GM18861 (cell line): ENCODE measurements at regions not wholly inside any gene's neighbourhood (a gene's known extent, or its start where the extent isn't known, plus 50 kb on each side); places are given as distances from the start of the nearest gene placed in this dataset.

Experiments used
- ATAC-seq: cut with Tn5 transposase; IDR thresholded peaks from one replicate; pipeline ENCODE4 v1.9.1; 2021; ENCODE audit not compliant: unreplicated experiment

GRCh38 chrX:36913551-36913950, 94.6 kb upstream of the FAM47C start:
- ATAC-seq, result no peak

GRCh38 chrX:36916941-36917340, 91.2 kb upstream of the FAM47C start:
- ATAC-seq, result no peak

GRCh38 chrX:36927712-36928111, 80.5 kb upstream of the FAM47C start:
- ATAC-seq, result no peak

DNA sequence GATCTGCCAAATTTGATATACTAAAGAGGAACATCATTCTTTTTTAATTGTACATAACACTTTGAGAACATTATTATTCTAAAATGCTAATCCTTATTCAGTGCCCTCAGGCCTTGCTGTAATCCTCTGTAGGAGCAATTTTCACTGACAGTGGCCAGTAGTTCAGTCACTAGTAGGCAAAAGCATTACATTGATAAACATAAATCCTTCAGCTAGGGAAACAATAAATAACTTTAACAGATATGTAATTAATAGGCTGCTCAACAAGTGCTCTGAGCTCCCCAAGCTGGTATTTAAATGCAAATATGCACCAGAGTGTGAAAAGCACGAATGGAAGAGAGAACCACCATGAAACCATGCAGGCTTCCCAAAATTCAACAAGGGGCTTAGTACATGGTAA, 77.7 kb upstream of the FAM47C start:
- ATAC-seq, result no peak

DNA sequence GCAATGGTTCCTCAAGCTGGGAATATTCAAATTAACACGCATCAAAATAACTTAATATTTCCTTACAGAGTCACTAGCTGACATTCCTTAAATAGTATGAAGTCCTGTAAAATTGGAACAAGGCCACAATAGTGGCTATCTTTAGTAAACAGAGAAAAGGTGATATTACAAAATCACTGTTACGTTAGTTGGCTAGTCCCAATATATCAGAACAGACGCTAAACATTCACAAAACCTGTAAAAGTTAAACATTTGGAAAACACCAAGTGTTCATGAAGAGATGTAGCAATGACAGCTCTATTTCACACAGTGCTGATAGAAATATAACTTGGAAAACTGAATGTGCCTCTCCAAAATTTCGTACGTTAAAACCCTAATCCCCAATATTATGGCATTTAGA, 61.0 kb upstream of the FAM47C start:
- no peak for ATAC-seq

DNA sequence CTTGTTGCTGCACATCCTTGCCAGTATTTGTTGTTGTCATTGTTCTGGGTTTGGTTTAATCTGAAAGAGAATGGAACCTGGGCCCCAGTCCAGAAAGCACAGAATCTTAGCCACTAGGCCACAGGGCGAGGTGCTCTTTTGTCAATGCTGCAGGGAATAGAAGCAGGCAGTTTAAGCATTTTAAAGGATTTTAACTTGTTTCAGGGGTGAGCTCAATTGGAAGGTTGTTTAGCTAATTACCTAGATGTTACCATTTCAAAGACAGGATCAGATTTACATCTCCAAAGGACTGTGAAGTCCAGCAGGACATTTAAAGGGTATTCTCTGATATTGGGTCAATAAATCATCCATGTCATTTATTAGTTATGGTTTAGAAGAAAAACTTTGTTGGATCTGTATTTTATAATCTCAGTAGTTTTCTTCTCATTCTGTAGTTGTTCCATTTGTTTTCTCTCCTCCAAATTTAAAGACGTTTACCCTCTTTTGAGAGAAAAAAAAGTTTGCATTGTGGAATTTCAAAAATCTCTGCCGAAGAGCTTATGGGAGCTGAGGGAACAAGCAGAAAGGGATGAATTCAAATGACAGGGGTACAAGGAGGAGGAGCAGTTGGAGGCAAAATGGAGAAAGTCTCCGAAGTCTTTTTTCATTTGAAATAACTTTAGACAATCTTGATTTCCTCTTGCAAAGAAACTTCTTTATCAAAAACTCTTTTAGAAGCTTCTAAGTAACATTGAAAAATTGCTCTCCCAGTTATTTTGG, 57.5 kb upstream of the FAM47C start:
- no peak for ATAC-seq

DNA sequence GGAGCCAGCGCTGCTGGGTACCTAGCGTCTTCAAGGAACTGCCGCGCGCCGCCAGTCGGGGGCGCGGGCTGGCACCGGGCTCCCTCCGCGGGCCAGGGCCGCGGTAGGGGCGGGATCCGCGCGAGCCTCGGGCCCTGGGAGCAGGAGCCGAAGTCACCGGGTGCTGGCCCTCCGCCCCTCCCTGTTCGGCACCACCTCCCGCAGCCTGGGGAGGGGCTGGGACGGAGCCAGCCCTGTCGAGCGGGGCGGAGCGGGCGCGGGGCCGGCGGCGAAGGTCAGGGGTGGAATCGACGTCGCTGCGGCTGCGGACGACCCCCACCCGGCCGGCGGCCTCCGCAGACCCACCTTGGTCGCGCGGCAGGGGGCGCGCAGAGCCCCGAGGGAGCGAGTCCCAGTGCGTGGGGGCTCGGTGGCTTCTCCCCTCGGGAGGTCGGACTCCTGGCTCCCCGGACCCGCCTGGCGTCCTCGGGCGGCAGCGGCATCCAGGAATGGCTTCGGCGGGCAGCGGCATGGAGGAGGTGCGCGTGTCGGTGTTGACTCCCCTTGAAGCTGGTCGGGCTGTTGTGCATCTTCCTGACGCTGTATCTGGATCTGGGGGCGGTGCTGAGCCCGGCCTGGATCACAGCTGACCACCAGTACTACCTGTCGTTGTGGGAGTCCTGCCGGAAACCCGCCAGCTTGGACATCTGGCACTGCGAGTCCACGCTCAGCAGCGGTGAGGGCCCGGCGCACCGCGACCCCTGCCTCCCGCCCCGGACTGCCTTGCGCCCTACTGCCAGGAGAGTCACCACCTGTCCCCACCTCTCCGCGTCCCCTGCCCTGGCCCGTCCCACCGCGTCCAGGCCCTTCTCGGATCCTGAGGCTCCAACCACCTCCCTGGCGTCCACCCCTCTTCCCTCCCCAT, 50.5 kb upstream of the FAM47C start:
- ATAC-seq, result no peak
